HG03108 (cell line): ENCODE measurements at regions not wholly inside any gene's neighbourhood (a gene's known extent, or its start where the extent isn't known, plus 50 kb on each side); places are given as distances from the start of the nearest gene placed in this dataset.
"Not testable (repeated sequence)": the region's sequence is repeated elsewhere in the genome, so short reads cannot be mapped to it uniquely, and the experiment has no call there.

Experiments
- ATAC-seq: cut with Tn5 transposase; IDR thresholded peaks from one replicate; pipeline ENCODE4 v1.9.1; 2021; ENCODE audit warnings: moderate library complexity; ENCODE audit not compliant: unreplicated experiment

DNA sequence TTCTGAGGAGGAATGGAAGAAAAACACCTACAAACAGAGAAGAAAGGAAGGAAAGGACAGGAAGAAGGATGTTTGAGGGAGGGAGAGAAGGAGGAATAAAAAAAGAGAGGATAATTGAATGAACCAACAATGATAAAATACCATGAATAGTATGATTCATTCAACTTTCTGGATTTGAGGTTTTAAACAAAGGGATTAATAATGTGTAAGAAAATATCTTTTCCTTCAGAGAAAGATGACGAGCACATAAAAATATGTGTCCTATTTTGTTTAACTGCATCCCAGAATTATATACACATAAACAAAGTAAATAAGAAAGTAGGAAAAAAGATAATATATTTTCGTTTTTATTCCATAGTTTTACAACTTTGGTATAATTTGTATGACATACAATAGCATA, 1380.4 kb downstream of the STIM2 start:
- no peak for ATAC-seq

DNA sequence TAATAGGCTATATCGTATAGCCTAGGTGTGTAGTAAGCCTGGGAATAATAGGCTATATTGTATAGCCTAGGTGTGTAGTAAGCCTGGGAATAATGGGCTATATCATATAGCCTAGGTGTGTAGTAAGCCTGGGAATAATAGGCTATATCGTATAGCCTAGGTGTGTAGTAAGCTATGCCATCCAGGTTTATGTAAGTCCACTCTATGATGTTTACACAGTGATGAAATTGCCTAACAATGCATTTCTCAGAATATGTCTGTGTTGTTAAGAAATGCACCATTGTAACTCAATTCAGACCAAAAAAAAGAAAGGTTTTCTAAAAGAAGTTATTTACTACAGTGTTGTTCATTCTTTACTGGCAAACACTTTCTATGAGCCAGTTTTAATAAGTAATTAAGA, 1387.2 kb downstream of the STIM2 start:
- no peak for ATAC-seq

DNA sequence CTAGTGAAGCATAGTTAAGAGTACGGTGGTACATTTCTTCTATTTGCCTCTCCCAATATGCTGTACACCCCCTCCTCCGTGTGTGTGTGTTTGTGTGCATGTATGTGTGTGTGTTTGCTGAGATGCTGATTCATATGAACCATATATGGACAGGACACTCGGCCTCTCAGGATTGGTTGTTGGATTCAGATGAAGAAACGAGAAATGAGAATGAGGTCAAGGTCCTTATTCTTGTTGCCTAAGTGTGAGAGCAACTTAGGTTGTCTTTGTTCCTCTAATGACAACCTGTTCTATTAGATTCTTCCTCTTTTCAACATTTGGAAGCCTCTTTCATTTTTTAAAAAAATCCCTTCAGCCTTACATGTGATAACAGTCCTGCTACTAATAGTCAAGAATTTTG, 1387.6 kb downstream of the STIM2 start:
- ATAC-seq = no peak

DNA sequence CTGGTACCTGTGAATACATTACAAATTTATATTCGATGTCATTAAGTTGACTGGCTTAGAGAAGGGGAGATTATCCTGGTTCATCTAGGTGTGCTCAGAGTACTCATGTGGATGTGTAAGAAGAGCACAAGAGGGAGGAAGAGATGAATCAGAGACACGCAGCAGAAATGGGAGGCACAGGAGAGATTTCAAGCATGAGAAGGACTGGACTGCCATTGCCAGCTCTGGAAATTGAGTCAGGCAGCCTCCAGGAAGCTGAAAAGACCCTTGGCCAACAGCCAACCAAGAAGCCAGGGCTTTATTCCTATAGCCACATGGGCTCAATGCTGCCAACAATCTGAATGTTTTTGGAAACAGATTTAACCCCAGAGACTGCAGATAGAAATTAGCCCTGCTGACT, 1390.0 kb downstream of the STIM2 start:
- ATAC-seq = no peak

DNA sequence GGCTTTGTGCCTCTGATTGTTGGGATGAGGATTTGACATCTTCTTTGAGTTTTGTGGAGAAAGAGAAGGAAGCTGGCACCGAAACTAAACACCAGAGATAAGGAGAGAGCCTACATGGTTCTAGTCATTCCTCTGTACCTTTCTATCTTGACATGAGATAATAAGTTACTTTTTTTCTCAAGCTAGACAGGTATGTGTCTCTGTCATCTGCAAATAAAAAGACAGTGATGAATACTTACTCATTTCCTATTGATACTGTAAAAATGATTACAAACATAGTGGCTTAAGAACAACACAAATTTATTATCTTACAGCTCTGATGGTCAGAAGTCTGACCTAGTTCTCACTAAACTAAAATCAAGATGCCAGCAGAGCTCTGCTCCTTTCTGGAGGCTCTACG, 1391.2 kb downstream of the STIM2 start:
- ATAC-seq = no peak

DNA sequence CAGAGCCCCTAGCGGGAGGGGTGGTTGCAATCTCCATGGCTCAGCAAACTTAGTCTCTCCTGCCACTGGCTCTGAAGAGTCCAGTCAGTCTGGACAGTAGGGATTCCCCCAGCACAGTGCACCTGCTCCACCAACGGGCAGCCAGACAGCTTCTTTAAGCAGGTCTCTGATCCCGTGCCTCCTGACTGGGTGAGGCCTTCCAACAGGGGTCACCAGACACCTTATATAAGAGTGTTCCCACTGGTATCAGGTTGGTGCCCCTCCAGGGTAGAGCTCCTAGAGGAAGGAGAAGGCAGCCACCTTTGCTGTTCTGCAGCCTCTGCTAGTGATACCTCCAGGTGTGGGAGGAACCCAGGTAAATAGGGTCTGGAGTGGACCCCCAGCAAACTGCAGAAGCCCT, 1393.4 kb downstream of the STIM2 start:
- ATAC-seq = no peak

DNA sequence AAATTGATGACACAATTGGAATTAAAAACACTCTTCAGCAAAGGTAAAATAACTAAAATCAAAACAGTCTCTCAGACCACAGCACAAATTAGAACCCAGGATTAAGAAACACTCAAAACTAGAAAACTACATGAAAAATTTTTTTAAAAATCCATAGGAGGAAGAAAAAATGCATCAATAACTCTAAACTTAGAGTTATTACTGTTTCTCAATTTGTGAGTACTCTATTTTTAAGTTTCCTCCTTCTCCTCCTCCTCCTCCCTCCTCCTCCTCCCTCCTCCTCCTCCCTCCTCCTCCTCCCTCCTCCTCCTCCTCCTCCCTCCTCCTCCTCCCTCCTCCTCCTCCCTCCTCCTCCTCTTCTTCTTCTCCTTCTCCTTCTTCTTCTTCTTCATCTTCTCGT, 1395.7 kb downstream of the STIM2 start:
- ATAC-seq = no peak

DNA sequence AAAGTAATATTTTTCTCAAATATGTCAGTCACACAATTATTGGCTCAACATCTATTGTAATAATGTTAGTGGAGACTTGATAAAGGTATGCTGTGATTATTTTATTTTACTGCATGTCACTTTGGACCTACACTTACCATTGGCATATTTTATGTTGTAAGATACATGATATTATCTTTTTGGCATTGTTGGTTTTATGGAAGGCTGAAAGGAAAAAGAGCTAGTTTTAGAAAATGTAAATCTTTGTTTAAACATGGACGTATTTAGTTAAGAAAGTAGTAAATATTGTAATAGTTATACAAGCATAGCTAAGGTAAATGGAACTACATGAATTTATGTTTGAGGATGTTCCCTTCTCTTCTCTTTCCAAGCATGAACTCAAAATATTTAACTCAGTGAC, 1399.3 kb downstream of the STIM2 start:
- no peak for ATAC-seq

DNA sequence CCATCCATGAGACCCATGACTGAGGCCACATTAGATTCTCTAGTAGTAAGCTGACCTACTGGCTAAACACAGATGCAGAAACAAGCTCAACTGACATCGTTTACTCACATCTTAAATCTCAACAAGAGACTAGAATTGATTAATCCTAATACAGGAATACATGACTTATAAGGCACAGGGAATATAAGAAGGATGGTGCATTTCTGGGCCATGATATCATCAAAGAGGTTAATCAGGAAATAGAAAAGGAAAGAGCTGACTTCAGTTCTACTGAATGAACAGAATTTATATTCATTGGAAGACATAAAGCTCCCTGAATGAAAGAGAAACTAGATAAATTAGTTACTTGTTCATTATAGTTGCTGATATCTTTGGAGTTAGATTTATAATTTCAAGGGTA, 1406.5 kb downstream of the STIM2 start:
- no peak for ATAC-seq

DNA sequence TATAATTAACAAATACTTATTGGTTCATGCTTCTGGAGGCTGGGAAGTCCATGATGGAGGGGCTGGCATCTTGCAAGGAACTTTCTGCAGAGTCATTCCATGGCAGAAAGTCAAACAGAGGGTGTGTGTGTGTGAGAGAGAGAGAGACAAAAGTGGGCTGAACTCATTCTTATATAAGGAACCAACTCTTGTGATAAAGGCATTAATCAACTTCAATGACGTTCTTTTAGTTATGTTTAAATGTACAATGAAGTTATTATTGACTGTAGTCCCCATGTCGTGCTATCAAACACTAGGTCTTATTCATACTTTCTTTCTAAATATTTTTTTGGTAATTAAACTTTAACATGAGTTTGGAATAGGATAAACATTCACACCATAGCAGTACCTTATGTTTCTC, 1408.8 kb downstream of the STIM2 start:
- ATAC-seq = no peak

DNA sequence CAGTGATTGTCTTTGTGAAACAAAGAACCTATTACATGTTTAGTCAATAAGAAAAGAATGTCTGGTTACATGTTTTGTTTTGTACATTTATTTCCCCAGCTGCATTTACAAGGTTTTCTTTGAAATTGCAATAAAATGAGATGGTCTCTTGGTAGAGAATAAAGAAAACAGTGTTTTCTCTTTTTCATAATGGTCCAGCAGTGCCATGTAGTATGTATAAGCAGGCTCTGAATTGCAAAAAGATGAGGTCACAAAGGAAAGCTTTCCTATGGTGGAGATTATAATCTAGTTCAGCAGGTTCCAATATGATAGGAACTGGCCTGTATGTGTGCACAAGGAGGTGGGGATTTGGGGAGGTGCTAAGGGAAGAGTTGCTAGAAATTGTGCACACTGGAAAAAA, 1417.3 kb downstream of the STIM2 start:
- no peak for ATAC-seq

DNA sequence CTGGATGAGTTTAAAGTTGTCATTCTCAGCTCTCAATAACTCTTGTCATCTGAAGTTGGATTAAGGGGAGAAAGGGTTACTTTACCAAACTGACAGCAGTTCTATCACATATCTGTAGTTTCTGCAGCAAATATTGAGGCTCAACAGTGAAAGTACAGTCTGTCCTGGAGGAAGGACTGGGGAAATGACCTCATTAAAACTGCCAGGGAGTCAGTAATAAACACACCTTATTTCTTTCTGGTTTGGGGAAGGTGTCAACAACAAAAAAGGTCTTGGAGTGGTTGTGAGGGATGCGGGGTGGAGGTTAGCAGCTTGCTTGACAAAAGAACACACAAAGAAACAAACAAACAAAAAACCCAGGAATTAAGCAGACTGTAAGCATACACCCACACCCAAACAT, 1418.0 kb downstream of the STIM2 start:
- ATAC-seq = no peak

DNA sequence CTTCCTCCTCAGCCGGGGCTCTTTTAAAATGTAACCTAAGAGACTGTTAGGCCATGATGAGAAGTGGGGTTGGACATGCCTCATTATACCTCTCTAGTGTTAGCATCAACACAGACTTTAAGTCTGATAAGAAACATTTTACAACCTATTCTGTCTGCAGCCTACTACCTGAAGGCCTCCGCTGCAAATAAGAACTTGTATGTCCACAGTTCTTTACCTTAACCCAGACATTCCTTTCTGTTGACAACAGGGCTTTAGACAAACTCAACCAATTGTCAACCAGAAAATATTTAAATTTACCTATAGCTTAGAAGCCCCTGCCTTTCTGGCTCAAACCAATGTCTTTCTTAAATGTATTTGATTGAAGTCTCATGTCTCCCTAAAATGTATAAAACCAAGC, 1418.6 kb downstream of the STIM2 start:
- ATAC-seq = no peak

DNA sequence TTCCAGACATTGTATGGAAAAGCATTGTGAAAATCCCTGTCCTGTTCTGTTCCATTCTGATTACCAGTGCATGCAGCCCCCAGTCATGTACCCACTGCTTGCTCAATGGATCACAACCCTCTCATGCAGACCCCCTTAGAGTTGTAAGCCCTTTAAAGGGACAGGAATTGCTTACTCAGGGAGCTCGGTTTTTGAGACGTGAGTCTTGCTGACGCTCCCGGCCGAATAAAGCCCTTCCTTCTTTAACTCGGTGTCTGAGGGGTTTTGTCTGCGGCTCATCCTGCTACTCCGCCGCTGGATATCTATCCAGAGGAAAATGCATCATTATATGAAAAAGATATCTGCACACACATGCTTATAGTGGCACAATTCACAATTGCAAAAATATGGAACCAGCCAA, 1425.6 kb downstream of the STIM2 start:
- ATAC-seq = not testable (repeated sequence)

DNA sequence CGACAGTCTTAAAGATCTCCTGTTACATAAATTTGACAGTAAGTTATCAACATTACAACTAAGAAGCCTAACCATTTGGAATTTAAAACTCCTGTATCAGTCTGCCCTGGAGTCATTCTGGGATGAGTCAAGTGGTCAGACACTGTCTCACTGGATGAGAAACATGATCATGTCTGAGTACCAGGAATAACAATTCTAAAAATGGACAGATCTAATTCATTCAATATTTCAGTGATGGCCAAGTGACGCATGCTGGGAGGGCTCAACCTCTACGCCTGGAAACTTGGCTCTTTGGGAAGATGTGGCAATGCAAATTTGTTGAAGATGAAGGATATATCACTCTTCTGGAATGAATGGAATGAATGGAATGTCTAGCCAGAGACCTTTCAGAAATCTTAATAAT, 1427.2 kb downstream of the STIM2 start:
- ATAC-seq = no peak

DNA sequence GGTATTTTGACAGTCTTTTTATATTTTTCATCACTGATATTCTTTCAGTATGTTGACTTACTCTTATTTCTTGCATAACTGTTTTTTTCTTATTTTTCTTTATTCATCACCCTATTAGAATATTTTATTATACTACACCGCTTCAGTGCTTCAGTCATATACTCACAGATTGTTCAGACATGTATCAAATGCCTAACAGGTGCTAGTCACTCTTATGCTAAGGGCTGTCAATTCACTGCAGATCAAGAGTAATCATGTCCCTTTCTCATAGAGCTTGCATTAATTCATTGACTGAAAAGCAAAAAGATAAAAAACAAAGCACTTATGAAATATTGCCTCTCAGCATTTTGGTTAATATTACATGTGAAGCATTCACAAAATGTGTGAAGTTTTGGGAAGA, 1435.6 kb downstream of the STIM2 start:
- no peak for ATAC-seq

DNA sequence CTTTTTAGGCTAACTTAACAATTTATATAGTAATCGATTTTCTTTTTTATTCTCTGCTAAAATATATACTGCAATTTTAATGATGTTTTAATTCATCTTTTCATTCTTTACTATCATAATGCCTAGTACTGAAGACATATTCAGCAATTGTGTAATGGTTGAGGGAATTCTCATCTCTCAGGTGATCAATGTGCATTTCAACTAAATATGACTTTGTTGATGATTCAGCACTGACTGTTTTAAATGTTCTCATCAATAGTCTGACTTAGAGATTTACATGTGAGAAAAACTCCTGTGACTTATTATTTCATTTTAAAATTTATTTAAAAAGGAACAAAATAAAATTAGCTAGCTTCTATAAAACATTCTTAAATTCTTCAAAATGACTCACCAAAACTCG, 1450.3 kb downstream of the STIM2 start:
- no peak for ATAC-seq

DNA sequence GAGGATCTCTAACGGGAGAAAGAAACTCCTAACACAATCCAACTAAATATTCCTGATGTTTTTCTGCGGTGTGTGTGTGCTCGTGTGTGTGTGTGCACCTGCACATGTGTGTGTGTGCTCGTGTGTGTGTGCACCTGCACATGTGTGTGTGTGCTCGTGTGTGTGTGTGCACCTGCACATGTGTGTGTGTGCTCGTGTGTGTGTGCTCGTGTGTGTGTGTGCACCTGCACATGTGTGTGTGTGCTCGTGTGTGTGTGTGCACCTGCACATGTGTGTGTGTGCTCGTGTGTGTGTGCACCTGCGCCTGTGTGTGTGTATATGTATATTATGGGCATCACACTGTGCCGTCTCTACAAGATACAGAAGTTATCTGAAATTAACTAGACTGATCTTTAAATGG, 1451.9 kb downstream of the STIM2 start:
- not testable (repeated sequence) for ATAC-seq

DNA sequence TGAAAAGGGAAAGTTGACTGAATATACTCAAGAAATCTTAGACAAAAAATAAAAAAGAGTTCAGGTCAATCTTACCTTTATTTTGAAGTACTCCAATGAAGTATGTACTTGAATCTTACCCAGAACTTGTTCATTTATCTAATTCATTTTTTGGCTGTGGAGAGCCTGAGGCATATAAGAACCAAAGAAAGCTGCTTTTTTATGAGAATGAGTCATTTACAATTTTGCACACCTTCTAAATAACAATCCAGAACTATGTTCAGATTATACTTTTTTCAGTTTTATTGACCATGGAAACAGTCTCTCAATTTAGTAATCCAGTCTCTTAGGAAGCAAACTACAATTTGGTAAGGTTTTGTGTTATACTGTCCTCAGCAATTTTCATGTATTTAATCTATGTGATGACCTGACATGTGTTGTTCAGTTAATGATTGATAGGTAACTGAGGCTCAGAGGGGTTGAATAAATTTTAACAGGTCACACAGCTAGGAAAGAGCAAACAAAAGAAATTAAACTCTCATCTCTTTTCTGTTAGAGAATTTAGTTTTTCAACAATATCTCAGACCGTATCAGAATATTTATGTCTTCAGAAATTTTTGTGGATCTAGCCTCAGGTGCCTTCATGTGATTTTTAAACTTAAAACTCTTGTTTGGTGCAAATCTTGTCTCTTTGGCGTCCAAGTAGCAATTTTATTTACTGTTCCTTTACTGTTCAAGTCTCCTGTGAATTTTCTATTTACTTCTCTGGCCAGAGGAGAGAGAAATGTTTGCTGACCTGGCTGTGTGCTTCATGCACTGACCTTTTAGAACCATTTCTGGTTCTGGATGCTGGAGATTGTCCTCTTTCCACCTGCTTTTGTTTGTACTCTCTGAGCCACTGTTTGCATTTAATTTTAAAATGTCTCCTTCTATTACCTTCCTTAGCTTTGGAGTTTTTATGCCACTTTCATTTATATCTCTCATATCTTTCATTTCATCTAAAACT, 1453.4 kb downstream of the STIM2 start:
- ATAC-seq = no peak

DNA sequence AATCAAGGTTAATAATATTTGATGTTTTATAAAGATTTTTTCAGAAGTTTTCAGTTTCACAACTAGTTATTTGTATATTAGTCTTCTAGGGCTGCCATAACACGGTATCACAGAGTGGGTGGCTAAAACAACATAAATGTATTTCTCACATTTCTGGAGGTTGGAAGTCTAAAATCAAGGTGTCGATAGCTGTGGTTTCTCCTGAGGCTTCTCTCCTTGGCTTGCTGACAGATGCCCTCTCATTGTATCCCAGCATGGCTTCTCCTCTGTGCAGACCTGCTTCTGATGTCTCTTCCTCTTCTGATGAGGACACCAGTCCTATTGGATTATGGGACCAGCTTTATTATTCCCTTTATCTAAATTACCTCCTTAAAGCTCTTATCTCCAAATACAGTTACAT, 1456.6 kb downstream of the STIM2 start:
- ATAC-seq = no peak

DNA sequence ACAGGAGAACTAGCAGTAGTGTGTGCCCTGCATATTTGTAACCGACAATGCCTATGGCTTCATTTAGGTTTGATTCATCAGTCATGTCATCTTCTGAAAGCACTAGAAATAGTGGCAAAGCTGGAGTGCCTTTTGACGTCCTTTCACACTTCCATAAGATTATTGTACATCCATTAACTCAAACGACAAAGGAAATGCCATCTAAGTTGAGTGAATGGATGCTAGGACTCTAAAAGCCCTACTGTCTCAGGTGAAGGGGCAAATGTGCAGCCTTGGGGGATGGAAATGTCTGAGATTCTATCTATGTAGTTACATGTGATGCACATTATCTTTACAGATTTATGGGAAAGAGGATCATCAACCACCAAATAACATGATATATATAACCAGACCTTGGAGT, 1473.6 kb downstream of the STIM2 start:
- no peak for ATAC-seq

DNA sequence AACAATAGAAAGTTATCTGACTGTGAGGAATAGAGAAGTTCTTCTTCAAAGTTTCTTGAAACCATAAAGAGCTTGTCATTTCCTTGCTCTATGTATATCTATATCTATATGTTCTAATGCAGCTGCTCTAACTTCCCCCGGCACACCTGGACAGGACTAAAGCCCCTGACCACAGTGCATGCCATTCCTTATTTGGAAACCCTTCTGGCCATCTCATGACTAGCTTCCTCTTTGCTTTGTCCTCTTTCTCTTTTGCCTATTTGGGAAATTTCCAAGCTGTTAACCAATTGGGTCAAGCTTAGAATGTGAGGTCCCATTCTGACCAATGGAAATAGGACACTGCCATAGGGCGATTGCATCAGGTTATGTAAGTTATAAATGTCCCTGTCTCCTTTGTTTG, 1481.1 kb downstream of the STIM2 start:
- no peak for ATAC-seq

DNA sequence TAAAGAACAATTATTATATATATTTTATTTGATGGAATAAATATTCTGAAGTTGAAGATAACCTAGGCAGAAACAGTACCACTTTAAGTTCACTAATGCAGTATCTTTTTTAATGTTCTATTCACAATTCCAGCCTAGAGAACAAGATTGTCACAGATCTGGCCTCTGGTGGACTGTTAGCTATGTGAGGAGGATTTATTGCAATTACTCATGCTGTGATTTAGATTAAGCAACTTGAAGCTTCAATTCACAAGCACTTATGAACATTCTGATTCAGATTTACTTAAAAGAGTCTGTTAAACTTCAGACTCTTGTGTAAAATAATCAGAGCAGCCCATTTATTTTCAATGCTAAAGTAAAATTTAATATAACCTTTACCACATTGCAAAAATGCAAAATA, 1489.8 kb downstream of the STIM2 start:
- no peak for ATAC-seq
